ENCODE measurements at regions not wholly inside any gene's neighbourhood (a gene's known extent, or its start where the extent isn't known, plus 50 kb on each side); places are given as distances from the start of the nearest gene placed in this dataset.

DNA sequence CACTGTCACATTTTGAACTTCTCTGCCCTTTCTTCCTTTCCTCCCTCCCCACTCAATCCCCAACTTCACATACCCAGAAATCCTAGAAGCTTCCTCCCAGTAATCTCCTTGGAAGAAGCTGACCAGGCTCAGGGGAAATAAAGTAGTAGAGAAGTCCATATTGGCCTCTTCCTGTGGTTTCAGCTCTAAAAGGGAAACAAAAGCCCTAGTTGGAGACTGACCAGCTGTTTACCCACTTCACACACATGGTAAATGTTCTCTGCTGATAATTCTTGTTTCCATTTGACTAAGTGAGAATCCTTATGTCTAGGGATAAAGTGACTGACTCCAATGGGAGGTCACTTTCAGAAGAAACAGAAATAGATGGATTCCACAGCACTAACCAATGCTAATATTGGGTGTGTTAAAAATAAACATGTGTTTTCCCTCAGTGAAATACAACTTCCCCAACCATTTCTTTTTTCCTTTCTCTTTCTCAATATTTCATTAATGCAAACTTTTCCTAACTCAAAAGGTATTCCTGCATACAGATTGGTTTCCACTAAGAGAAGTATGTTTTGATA is 178.9 kb upstream of the DPT start:
- H3K27me3 ChIP-seq (replicated peaks in 1 of 7) = no peaks in the 10 kb centered on the region
- intact Hi-C loops (cut with DNase I; ENCODE audit: low total_unique reads) = no loop called here
- no peaks in the 10 kb centered on the region for H3K36me3 ChIP-seq
- no peak for DNase-seq
- no peak for TF ChIP-seq POLR2A (IDR thresholded peaks at IDR 0.05)
- TF ChIP-seq, protein P1, sequence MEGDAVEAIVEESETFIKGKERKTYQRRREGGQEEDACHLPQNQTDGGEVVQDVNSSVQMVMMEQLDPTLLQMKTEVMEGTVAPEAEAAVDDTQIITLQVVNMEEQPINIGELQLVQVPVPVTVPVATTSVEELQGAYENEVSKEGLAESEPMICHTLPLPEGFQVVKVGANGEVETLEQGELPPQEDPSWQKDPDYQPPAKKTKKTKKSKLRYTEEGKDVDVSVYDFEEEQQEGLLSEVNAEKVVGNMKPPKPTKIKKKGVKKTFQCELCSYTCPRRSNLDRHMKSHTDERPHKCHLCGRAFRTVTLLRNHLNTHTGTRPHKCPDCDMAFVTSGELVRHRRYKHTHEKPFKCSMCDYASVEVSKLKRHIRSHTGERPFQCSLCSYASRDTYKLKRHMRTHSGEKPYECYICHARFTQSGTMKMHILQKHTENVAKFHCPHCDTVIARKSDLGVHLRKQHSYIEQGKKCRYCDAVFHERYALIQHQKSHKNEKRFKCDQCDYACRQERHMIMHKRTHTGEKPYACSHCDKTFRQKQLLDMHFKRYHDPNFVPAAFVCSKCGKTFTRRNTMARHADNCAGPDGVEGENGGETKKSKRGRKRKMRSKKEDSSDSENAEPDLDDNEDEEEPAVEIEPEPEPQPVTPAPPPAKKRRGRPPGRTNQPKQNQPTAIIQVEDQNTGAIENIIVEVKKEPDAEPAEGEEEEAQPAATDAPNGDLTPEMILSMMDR (IDR thresholded peaks at IDR 0.05 in 8 of 11, conservative IDR thresholded peaks at IDR 0.05 in 3 of 11) = no peak
- no peak for TF ChIP-seq POLR2AphosphoS5 (IDR thresholded peaks at IDR 0.05)
- H3K4me3 ChIP-seq = no peak overlapping the region
- H3K27ac ChIP-seq = no peak overlapping the region
- H3K9me3 ChIP-seq = no peaks in the 10 kb centered on the region
- H3K4me1 ChIP-seq = no peaks in the 10 kb centered on the region

DNA sequence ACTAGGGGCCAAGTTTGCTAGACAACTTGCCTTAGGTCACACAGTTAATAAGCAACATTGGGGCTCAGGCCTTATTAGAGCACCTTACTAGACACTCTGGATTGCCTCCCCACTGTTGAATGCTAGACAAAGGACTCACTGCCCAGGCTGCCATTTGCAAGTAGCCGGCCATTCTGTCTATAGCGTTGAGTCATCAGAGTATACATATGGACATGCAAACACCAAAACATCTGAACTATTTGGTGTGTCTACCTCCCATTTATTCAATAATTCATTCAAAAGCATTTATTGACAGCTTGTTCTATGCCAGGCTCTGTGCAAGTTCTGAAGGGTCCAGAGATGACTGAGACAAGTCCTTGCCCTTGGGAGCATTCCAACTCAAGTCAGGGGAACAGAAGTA is 181.4 kb upstream of the DPT start:
- TF ChIP-seq POLR2AphosphoS5 (IDR thresholded peaks at IDR 0.05) (no peak), POLR2A (IDR thresholded peaks at IDR 0.05) (no peak)
- TF ChIP-seq, protein P1 (IDR thresholded peaks at IDR 0.05 in 8 of 11, conservative IDR thresholded peaks at IDR 0.05 in 3 of 11) = no peak
- H3K27ac ChIP-seq = no peak overlapping the region
- 61 to 84% (median 75%) methylated on average over 2 of the region's 2 CpGs for WGBS, 5 donors
- no peaks in the 10 kb centered on the region for H3K36me3 ChIP-seq
- intact Hi-C loops (cut with DNase I; ENCODE audit: low total_unique reads) = no loop called here
- no peaks in the 10 kb centered on the region for H3K4me1 ChIP-seq
- H3K4me3 ChIP-seq = no peak overlapping the region
- no peaks in the 10 kb centered on the region for H3K27me3 ChIP-seq (replicated peaks in 1 of 7)
- DNase-seq = no peak
- no peaks in the 10 kb centered on the region for H3K9me3 ChIP-seq

DNA sequence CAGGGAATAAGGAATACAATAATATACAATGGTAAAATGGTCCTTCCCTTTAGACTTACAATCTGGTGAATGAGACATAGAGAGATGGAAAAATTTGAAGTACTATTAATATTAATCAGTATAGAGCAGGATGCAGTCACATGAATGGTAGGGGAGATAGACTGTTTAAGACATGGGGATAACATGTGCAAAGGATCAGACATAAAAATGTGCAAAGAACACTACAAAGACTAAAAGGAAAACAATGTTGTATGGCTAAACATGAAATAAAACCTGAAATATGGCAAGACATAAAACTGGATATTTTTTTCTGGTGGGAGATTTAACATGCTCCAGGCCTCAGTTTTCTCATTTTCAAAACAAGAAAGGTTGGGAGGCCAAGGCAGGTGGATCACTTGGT is 182.4 kb upstream of the DPT start:
- intact Hi-C loops (cut with DNase I; ENCODE audit: low total_unique reads) = no loop called here
- no peaks in the 10 kb centered on the region for H3K4me1 ChIP-seq
- no peak for TF ChIP-seq POLR2A (IDR thresholded peaks at IDR 0.05)
- no peak for TF ChIP-seq POLR2AphosphoS5 (IDR thresholded peaks at IDR 0.05)
- TF ChIP-seq, protein P1 (IDR thresholded peaks at IDR 0.05 in 8 of 11, conservative IDR thresholded peaks at IDR 0.05 in 3 of 11) = no peak
- H3K36me3 ChIP-seq = no peaks in the 10 kb centered on the region
- no peak for DNase-seq
- H3K27ac ChIP-seq = no peak overlapping the region
- no peaks in the 10 kb centered on the region for H3K9me3 ChIP-seq
- no peak overlapping the region for H3K4me3 ChIP-seq
- no peaks in the 10 kb centered on the region for H3K27me3 ChIP-seq (replicated peaks in 1 of 7)

DNA sequence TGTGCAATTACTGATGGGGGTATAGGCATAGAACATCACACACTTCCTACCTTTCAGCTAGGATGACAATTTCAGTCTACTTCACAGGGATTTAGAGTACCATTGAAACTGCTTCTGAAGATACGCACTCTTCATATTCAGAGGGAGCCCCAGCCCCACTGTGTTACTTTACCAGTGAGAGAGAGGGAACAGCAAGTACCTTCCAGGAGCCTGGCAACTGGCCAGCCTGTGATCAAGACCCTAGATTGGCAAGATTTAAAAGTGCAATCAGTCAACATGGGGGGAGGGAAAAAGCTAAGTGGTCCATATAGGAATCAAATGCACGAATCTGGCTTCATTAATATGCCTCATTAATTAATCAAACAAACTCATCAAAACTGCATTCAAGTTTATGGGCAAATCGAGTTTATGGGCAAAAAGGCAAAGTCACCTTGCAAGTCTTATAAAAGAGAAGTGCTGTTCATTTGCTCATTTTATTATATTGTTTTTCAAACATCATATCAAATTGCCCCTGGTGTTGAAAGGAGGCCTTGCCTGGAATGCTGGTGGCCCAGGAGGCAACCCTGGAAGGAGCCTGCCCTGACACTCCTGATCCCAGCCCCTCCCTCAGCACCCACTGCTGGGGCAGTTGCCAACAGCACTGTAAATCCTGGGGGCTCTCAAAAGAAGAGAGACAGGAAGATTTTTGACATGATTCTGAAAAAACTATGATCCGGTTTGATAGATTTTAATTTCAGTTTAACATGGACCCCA is 184.9 kb upstream of the DPT start:
- H3K4me1 ChIP-seq = no peaks in the 10 kb centered on the region
- no peak overlapping the region for H3K27ac ChIP-seq
- no peaks in the 10 kb centered on the region for H3K36me3 ChIP-seq
- no peaks in the 10 kb centered on the region for H3K9me3 ChIP-seq
- intact Hi-C loops (cut with DNase I; ENCODE audit: low total_unique reads) = no loop called here
- WGBS, 5 donors = 74 to 94% (median 83%) methylated on average over 4 of the region's 4 CpGs
- H3K27me3 ChIP-seq (replicated peaks in 1 of 7) = no peaks in the 10 kb centered on the region
- no peak for DNase-seq
- no peak overlapping the region for H3K4me3 ChIP-seq
- no peak for TF ChIP-seq POLR2A (IDR thresholded peaks at IDR 0.05)
- TF ChIP-seq, protein P1 (IDR thresholded peaks at IDR 0.05 in 8 of 11, conservative IDR thresholded peaks at IDR 0.05 in 3 of 11) = no peak
- no peak for TF ChIP-seq POLR2AphosphoS5 (IDR thresholded peaks at IDR 0.05)
